ENCODE measurements at regions not wholly inside any gene's neighbourhood (a gene's known extent, or its start where the extent isn't known, plus 50 kb on each side); places are given as distances from the start of the nearest gene placed in this dataset.
"Not testable (repeated sequence)": the region's sequence is repeated elsewhere in the genome, so short reads cannot be mapped to it uniquely, and the experiment has no call there.

DNA sequence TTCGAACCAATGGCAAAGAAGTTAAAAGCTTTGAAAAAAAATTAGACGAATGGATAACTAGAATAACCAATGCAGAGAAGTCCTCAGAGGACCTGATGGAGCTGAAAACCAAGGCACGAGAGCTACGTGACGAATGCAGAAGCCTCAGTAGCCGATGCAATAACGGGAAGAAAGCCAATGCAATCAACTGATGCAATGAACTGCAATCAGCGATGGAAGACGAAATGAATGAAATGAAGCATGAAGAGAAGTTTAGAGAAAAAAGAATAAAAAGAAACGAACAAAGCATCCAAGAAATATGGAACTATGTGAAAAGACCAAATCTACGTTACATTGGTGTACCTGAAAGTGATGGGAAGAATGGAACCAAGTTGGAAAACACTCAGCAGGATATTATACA, 52.6 kb upstream of the MRPS30 start:
- not testable (repeated sequence) for DNase-seq

DNA sequence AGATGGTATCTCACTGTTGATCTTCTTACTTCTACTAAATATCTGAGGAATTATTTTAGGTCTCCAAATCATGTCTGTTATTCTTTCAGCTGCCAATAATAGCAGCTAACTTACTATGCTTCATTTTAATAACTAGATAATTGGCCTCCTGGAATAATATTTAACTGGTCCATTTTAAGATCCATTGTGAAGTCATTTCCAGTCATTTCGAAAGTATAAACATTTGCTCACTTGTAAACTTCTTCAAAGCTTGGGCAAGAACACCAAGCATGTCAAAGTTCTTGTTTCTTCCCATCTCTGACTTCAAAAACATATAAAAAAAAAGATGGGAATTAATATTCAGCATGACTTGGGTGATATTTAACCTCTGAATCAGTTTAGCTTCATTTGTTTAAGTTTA, 61.4 kb upstream of the MRPS30 start:
- DNase-seq = no peak

DNA sequence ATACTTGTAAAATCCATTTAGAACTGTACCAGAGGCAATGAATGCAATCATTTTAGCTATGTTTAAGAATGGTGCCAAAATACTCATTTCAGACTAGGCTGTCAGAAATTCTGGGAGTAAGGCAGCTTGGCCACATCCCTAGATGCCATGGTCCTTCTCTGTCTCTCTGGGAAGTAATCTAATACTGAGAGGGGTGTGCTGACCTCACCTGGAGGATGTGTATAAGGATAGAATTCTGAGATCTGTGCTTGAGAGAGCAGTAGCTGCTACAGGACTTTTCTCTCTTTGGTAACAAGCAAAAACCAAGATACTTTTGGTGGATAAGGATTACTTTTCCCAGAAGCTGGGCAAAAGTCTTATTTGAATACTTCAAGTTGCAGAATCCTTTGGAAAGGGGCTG, 68.1 kb upstream of the MRPS30 start:
- no peak for DNase-seq

DNA sequence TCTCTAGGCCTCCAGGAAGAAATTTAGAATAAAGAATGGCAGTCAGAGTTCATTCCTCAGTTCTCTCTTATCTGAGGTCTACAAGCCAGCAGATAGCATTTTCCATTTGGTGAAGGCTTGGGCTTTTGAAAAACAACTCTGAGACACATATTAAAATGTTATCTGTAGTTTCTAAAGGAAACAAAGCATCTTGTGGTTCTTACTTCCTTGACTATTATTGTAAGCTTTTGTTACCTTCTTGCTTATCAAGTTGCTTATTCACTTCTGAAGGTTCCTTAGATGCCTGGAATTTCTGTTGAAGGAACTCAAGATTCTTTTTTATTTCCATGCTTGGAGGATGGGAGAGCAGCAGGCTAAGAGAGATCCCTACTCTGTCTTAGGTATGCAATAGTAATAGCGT, 79.2 kb upstream of the MRPS30 start:
- DNase-seq = no peak

DNA sequence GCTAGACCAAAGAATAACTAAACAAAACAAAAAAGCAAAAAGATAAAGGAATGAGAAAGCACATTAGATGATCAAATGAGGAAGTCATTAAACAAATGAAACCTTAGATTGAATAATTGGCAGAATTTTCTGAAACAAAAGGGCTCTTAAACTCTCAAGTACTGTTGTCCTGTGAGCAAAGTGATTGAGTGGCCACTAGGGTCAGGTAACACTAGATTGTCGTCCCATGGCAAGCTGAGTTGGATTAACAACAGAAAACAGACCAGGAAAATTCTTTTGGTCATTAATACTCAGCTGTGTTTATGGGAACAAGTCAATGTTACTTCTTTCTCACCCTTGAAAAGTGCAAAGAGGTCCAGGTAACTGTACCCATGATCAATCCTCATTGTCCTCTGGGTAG, 81.6 kb upstream of the MRPS30 start:
- no peak for DNase-seq

DNA sequence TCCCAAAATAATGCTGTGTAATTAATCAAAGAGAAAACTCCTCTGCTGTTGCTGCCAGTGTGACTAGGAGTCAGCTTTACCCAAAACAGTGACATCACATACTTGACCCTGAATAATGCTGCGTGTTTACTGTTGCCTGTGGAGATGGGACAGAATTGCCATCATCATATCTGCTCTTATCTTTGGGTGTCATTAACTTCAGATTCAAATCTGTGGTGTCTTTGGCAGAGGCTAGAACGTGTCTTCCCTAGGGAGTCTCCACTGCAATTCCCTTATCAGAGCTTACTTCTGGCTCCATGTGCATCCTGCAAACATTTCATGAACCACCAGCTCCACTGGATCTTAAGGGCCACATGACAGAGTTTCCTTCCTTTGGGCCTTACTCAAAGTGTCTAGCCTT, 88.9 kb upstream of the MRPS30 start:
- no peak for DNase-seq

DNA sequence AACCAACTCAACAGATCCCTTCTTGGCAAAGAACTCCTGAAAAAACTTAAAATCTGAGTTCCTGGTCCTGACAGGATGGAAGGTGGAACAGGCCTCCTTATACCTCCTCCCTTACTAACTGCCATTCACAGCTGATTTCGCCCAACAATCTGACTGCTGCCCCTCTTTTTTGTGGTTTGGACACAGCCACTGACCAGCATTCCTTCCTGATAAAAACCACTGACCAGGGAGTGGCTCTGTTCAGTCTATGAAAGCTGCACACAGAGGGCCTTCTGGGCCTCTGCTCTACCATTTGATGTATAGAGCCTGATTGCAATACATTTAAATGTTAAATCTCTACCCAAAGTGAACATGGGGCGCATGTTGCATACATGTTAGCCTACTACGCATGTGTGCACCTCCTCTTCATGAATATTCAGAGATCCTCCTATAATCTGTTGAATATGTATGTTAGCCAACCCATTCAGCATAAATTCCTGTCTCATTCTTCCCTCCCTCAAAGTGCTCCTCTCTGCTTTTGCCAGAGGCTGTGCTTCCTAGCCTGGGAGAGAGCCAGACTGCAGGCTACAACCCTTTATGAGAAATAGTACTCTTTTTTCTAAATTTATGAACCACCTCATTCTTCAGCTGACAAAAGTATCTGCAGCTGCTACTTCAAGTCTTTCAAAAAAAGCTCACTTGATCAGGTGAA, 93.7 kb upstream of the MRPS30 start:
- no peak for DNase-seq

DNA sequence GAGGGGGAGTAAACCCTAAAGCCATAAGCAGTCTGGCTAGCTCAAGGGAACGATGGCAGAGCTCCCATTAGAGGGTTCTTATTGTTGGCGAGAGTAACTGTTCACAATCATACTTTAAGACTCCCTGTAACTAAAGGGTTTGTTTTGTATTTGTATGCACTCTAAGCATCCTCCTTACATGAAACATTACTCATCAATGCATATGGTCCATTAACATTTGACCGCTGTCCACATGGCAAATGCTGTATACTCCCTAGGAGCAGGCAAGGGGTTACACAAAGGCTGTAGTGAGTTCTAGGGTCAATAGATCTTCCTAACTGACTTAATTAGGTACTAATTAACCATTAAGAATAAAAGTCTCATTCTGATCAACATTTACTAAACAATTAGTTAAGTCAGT, 95.3 kb upstream of the MRPS30 start:
- DNase-seq = no peak

DNA sequence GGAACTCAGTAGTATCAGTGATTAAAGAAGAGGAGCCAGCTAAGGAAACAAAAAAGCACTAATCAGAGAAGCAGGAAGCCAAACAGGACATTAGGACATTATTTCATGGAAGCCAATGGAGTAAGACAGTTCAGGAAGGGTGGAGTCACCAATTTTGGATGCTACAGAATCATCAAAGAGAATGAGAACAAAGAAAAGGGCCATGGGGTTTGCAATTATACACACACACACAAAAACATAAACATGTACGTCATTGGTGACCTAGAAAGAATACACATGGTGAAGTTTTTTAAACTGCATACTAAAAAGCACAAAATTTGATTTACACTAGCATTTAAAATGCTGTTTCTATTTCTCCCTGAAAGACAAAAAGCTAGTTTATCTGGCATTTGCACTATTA, 96.8 kb upstream of the MRPS30 start:
- no peak for DNase-seq

DNA sequence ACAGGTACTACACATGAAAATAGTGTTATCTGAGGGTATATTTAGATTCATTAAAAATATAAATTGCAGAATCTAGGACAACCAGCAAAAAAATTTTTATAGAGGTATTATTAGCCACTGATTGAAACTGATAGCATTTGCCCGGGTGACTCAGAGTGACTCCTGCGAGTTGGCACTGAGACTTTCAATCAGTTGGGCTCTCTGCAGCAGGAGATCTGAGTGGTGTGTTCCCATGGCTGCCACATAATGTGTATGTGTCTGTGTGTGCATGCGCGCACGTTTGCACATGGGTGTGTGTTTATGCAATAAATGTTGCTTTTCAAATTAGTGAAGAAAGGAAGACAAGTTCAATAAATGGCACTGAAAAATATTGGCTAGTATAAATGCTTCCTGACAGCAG, 100.1 kb upstream of the MRPS30 start:
- DNase-seq = no peak

DNA sequence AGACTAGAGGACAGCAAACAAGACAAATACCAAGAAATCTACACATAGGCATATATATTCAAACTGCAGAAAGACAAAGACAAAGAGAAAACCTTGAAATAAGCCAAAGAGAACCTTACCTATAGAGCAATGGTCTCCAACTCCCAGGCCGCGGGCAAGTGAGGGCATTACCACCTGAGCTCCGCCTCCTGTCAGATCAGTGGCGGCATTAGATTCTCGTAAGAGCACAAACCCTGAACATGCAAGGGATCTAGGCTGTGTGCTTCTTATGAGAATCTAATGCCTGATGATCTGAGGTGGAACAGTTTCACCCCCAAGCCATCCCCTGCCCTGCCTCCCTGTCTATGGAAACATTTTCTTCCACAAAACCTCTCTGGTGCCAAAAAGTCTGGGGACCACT, 101.0 kb upstream of the MRPS30 start:
- no peak for DNase-seq

DNA sequence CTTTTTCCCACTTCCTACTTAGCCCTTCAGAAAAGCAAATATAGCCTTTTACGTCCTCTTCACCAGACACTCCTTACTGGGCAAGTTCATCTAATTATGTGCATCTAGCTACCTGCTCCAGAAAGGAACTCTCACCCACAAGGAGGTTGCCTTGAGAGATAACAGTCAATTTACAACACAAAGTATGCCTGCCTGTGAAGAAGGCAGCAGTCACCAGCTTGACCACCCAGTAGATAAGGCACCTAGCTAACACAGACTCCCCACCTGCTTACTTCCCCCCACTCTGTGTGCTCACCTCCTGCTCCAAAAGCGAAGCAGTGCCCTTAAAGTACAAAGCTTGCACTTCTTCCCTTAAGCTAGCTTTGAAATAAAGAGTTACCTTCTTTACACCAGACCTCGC, 111.7 kb upstream of the MRPS30 start:
- no peak for DNase-seq

DNA sequence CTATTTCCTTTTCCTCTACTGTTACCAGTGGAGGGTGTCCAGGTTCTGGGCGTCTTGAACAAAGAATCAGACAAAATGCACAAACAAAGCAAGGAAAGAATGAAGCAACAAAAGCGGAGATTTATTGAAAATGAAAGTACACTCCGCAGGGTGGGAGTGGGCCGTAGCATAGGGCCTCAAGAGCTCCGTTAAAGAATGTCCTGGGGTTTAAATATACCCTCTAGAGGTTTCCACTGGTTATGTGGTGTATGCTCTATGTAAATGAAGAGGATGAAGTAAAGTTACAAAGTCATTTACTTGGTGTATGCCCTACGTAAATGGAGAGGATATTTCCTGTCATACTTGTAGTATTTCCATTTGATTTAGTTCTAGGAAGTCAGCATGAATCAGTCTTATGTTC, 113.5 kb upstream of the MRPS30 start:
- DNase-seq = no peak

DNA sequence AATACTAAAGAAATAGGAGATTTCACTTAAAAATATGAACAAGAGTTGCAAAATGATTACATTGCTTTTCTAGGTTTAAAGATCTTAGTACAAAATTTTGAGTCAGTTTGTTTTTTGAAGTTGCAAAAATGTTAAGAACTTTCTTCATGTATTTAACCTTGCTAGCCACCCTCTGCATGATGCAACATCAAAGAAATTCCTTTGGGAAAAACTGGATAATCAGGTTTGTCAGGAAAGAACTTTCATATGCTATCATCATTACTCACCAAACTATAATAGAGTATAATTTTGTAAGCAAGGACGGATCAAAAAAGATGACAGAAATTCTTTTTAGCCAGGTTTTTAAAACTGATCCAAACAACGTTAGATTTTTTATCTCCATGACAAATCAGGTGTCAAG, 116.9 kb upstream of the MRPS30 start:
- no peak for DNase-seq

DNA sequence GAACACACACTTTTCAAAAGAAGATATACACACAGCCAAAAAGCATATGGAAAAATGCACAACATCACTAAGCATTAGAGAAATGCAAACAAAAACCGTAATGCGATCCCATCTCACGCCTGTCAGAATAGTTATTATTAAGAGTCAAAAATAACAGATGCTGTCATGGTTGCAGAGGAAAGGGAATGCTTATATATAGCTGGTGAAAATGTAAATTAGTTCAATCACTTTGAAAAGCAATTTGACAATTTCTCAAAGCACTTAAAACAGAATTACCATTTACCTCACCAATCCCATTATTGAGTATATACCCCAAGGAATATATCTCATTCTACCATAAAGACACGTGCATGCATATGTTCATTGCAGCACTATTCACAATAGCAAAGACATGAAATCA, 126.8 kb upstream of the MRPS30 start:
- no peak for DNase-seq

DNA sequence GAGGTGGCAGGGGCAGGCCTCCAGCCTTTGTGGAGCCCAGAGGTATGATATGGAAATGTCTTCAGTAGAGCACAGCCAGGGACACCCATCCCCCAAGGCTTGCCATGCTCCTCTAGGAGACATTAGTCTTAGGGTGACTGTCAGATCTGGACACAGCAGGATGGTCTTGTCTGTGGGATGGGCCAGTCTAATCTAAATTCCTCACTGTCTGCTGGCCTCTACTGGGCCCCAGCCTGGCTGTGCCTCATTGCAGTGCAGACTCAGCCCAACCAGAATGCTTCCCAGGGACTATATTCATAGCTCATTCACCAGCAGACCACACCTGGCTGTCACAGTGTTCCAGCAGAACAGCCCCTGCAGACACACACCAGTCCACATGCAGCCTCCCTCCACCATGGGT, 129.5 kb upstream of the MRPS30 start:
- DNase-seq = no peak

DNA sequence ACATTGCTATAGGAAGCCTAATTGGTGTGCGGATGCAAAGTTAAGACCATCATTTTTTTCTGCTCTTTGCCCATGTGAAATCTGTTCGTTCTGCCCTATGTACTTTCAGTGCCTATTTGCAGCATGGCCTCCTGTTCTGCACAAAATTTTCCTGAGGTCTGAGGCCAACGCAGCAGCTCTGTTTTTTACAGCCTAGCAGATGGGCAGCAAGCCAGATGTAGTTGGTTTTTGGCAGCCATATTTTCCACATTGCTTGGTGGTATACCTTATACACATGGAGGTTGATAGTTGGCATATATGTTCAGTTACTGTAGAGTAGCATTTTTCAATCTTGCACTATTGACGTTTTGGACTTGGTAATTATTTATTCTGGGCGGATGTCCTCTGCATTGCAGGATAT, 133.5 kb upstream of the MRPS30 start:
- DNase-seq = no peak

DNA sequence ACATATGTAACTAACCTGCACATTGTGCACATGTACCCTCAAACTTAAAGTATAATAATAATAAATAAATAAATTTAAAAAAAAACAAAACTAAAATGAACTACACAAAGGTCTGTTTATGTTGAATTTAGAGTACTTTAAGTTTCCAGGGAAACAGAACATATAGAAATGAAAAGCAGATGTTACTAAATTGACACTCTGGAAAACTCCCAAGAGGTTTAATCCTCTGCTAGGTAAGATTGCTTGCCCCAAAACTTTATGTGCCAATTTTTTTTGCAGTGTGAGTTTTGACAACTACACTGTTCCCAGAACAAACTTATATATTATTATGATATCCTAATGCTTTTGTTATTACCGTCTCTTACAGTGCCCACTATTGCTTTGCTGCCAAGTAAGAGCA, 134.3 kb upstream of the MRPS30 start:
- DNase-seq = no peak

DNA sequence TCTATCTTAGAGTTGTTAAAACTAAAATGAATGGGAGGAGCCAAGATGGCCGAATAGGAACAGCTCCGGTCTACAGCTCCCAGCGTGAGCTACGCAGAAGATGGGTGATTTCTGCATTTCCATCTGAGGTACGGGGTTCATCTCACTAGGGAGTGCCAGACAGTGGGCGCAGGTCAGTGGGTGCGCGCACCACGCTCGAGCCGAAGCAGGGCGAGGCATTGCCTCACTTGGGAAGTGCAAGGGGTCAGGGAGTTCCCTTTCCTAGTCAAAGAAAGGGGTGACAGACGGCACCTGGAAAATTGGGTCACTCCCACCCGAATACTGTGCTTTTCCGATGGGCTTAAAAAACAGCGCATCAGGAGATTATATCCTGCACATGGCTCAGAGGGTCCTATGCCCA, 140.3 kb upstream of the MRPS30 start:
- DNase-seq = not testable (repeated sequence)

DNA sequence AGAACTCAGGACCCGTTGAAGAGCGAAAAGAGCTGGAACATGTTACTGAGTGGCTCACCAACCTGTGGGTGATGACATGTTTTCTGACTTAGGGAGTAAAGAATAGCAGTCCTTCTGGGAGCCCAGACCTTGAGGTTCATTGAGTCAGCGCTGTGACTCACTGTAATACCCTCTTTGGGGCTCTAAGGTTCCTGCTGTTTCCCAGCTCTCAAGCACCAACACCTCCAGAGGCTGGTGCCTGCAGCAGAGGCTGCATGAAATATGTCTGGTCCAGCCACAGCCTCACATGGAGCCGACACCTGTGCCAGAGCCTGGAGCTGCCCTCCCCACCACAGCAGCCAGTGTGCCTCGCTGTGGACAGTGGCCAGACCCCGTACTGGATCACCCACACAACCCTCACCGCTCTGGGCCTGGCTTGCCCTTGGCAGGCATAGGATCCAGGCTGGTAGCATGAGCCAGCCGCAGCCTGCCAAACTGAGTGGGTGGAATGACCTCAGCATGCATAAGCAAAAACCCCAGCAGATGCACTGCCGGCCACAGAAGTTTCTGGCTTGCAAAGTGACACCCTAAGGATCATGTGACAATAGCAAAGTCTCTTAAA, 143.5 kb upstream of the MRPS30 start:
- DNase-seq = no peak

DNA sequence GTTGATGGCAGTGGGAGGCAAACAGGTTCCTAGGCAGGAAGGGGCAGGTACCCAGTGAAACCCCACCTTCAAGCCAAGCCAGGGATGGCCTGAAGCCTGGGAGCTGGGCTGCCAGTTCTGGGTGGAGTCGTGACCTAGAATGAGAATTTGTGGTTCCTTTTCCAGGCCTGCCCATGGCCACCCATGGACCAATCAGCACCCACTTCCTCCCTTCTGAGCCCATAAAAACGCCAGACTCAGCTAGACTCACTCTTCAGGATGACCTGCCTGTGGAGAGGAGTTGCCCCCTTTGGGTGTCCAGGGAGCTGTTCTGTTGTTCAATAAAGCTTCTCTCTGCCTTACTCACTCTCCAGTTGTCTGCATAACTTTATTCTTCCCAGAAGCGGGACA, 144.0 kb upstream of the MRPS30 start:
- no peak for DNase-seq

DNA sequence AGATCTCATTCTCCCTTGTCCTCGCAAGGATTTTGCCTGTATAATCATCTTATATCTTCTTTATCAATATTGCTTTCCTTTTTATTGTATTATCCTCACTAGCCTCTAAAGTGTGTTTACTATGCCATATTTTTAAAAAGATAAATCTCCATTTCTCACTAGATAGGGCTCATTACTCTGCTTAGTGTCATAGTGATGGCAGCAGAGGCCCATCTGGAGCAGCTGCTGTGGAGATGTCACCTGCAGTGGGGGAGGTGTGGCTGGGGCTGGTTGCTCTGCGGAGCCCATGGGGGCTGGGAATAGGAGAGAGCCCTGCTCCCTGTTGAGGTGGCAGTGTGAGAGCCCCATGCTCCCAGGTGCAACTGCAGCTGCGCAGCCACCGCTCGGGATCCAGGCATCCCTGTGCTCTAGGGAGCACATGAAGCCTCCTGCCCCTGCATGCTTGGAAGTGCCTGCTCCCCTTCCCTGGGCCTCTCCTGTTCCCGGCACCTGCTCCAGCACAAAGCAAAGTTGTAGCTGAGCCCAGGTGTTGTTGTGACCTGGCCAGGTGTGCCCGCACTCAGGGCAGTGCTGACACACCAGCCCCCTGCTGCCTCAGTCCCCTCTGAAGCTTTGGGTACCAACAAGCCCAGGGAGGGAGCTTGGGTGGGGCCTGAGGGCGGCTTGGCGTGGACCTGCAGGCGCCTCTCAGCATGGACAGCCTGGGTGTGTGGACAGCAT, 144.6 kb upstream of the MRPS30 start:
- DNase-seq = no peak

DNA sequence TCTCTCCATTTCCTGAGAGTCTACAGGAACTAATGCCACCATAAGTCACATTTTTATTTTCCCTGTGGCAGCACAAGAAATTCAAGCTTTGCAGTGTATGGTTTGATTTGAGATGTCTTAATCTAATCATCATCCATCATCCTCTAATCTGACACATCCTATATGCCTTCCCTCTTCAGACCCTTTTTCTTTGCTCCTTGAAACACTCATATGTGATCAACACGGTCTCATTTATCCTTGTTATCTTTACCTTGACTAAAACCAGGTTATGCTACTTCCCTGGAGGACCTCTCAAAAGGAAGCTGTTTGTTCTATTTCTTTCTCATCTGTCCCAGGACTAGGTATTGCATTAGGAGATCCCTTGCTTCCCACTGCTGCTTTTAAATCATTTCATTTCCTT, 146.9 kb upstream of the MRPS30 start:
- DNase-seq = no peak

DNA sequence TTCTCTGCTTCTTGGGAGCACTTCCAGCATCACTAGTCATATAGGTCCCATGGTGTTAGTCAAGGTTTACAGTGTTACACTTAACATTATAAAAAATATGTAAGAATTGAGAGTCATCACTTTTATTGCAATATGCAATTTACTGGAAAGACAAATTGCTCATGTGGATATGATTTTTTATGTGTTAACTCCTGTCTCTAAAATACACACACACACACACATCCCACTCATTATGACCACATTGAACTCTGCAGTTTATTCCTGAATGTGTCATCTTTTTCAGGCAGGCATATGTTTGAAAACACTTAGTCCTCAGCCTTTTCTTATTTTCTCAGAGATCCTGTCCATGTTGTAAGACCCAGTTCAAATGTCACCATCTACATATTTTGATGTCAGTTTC, 148.5 kb upstream of the MRPS30 start:
- no peak for DNase-seq

DNA sequence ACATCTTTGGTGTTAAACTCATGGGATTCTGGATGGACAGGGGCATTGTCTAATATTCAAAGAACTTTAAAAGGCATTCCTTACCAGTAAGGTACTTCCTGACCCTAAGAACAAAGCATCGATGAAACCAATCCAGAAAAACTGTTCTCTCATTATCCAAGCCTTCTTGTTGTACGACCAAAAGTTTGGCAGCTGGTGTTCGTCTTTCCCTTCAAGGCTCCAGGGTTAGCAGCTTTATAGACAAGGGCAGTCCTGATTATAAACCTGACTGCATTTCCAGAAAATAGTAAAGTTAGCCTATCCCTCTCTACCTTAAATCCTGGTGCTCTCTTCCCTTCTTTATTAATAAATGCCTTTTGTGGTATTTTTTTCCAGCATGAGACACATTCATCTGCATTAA, 149.4 kb upstream of the MRPS30 start:
- no peak for DNase-seq
